ENCODE measurements at regions not wholly inside any gene's neighbourhood (a gene's known extent, or its start where the extent isn't known, plus 50 kb on each side); places are given as distances from the start of the nearest gene placed in this dataset.

DNA sequence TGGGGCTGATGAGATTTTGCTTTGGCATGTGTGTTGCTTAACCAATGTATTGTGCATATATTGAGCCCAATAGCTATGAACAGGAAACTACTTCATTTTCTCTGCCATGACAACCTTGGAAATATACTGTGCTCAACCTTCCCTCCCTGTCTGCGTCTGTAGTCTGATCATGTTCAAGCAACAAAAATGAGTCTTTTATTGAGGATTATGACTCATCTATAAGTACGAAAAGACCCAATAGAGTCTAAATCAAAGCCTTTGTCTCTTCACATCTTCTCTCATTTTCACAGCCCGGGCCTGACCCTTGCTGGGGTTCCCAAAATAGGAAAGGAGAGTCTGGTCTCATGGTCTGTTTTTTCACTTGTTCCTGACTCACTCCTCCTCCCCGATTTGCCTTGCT is 158.2 kb downstream of the CAND1 start:
- DNase-seq (ENCODE audit: low read depth), result no peak

DNA sequence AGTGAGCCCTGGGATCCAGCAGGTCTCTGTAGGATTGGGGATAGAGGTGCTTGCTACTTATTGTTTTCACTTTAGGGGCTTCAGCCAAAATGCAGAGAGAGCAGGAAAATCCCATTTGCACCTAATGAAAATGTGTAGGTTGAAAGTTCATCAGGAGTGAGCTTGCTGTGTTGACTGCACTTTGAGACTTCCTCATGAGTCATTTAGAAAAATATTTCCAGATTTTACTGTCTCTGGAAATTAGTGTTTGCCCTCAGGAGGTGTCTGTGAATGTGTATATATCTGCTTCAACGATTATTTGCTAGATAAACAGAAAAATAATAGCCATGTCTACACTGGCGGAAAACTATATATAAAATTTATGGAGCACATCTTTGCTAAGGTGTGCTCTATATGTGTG is 159.3 kb downstream of the CAND1 start:
- DNase-seq (ENCODE audit: low read depth), result no peak

DNA sequence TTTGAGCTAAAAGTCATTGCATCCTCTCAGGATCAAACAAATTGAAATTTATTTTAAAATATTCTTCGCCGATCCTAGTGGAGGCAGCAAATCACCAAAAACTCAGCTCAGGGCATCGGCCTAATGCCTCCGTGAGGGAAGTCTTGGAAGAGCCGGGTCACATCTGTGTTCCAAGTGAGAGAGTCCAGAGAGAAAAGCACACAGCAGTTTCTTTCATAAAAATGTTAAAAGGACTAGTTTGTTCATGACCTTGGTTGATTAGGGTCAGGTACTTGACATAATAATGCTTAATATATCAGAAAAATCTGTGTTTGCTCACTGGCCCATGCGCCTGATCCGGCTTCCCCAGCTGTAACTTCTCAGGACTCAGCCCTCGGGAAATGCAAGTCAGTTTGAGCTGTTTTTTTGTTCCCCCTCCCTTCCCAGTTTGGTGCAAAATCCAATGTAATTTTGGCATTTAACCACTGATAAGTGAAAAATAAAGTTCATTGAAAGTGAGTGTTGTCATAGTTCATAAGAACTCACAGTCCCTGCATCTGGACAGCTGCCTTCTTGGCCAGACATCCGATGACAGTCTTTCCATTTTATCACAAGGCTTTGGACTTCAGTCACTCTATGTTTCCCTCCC is 161.7 kb downstream of the CAND1 start:
- peak; percentile 40 for DNase-seq (ENCODE audit: low read depth)

DNA sequence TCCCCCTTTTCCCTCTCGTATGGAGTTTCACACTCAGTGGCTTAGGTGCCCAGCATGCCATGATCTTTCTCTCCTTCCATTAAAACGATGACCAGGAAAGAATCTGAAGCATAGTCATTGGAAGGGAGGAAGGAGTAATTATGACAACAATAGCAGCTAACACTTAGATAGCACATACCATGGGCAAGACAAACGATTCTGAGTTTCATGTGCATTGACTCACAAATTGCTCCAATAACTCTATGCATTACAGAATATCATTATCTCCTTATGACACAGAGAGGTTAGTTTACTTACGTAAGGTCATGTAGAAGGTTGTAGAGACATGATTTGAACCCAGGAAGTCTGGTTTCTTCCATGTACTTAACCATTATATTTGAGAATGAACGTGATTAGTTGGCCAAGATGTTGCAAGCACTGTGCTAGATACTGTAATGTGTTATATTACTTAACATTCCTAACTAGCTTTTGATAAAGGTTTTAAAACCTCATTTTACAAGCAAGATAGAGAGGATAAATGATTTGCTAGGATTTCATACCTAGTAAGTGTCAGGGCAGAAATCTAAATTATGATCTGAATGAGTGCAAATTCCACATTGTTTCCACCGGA is 162.4 kb downstream of the CAND1 start:
- DNase-seq (ENCODE audit: low read depth), result no peak

DNA sequence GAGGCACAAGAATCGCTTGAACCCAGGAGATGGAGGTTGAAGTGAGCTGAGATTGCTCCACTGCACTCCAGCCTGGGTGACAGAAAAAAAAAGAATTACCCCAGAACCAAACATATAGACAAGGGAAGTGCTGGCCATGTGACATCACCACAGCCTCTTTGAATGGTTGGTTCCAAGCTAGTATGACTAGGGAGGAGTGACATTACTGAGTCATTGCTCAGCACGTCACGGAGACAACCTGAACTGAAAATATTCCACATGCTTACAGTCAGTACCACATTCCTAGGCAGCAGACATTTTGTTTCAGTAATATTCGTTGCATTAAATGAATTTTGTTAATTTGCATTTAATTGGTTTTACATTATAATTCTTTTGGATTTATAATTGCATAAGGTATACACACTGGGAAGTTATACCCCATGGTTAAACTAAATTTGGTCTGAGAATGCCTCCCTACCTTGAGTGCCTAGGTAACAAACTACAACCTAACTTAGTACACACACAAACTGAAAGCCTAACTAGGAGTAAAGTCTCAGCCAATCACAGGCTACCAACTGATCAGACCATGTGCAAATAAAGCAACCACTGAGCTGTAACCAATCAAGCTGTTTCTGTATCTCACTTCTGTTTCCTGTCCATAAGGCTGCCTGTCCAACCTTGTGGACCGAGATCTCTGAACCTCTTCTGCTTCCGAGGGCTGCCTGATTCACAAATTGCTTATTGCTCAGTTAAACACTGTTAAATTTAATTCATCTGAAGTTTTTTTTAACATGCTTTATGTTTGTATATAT is 164.4 kb downstream of the CAND1 start:
- DNase-seq (ENCODE audit: low read depth), result no peak

DNA sequence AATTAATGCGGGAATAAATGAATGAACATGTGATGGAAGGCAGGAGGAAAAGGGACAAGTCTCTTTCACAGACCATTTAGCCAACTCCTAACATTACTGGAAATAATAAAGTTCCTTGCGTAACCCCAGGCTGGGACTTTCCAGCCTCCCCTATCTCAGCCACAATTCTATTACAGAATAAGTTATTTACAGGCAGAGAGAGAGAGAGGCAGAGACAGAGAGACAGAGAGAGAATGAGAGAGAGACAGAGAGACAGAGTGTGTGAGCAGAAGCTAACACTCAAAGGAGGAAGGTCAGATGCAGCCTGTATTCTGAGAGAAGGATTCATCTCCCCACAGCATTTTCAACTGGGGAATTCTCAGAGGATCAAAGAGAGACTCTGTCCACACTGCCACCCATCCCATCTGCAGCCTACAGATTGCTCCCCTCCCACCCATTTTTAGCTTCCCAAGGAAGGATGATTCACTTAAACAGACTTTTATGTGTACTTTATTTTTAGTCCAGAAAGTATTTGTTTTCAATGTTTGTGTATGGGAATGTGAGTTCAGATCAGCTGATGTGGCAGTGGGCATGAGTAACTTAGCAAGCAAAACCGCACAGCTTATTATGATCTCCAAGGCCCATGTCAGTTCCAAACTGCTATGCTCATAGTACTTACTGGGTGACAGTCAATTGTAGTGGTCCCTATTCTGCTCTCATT is 165.7 kb downstream of the CAND1 start:
- DNase-seq (ENCODE audit: low read depth), result peak; percentile 95

DNA sequence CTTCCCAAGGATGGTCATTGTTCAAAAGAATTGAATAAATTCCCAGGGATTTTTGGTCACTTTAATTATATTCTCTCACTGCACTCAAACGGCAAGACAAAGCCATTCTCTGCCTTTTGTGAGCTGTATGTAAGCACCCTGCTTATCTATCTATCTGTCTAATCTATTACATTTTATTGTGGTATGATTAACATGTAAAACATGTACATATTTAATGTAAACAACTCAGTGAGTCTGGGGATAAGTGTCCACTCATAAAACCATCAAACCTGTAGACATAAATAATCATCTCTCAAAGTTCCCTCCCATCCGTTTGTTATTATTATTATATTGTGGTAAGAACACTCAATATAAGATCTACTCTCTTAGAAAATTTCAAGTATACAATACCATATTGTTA is 167.1 kb downstream of the CAND1 start:
- DNase-seq (ENCODE audit: low read depth), result no peak

DNA sequence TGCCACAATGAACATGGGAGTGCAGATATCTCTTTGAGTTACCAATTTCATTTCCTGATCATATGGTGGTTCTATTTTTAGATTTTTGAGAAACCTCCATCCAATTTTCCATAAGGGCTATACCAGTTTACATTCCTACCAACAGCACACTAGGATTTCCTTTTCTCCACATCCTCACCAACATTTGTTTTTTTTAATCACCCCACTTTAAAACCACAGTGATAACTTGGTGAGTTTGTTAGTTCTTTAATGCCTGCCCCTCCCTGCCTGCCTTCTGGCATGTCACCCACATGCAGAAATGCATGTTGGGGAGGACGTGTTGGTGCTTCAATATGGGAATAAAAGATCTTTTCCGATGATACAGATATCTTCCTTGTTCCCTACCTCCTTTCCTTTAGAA is 167.9 kb downstream of the CAND1 start:
- DNase-seq (ENCODE audit: low read depth), result no peak

DNA sequence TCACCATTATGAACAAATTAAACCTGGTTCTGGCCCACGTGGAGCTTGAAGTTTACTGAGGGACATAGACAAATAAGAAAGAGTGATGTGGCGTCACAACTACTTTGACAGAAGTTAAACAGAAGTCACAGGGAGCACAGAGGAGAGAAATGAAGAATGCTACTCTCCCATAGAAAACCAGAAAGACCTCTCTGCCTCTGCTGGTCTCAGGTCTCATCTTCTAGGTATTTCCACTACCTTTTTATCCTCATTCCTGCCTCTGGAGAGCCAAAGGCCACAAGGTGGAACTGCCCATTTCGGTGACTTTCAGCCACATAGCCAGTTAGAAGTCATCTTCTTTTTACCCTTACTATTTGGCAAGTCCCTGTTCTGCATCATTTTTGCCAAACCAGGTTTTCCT is 170.5 kb downstream of the CAND1 start:
- DNase-seq (ENCODE audit: low read depth), result no peak

DNA sequence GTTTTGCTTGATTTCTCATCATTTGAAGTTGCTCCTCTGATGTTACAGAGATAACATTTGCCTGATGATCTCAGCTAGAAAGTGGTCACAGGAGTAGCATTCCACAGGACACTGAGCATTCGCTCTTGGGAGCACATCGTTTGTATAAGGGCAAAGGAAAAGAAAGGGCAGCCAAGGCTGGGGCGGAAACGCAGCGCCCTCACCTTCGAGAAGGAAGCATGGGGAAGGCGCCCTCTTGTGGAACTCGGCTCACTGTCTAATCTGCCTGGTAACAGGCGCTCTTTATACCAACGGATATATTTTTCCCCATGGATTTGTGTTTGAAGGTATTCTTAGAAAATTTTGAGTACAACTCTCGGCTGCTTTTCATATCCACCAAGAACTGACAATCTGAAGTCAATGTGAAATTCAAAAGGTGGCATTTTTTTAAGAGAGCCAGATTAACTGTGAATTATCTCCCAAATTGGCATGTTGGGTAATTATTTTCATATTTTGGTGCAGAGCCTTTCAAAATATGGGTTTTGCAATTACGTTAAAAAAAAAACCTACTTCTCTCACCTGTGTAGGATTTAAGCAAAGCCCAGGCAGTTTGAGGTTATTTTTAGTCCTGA is 172.7 kb downstream of the CAND1 start:
- DNase-seq (ENCODE audit: low read depth), result peak; percentile 75

DNA sequence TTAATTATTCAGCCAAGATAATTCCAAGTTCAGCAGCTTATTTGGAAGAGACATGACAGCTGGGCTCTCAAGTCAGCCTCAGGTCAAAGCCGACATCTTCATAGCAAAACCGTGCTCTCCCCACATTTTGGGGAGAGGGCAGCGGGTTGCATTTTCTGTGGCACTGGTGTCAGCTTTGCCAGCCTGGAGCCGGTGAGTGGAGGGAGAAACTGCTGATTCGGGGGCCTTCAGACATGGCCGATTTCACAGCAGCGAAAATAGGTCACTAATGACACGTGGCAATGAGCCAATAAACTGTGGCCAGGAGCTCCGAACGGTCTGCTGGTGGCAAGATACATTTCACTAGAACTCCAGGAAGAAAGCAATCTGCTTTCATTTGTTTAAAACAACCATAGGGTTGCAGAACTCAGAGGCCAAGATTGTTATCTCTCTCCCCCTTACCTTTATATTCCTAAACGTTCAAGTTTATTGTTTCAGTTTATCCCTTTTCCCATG is 173.2 kb downstream of the CAND1 start:
- DNase-seq (ENCODE audit: low read depth), result no peak

DNA sequence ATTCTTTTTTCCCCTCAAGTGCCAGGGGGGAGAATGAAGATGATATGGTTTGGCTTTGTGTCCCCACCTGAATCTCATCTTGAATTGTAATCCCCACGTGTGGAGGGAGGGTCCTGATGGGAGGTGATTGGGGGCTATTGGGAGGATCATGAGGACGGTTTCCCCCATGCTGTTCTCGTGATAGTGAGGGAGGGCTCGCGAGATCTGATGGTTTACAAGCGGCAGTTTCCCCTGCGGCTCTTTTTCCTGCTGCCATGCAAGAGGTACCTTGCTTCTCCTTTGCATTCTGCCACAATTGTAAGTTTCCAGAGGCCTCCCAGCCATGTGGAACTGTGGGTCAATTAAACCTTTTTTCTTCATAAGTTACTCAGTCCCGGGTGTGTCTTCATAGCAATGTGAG is 173.7 kb downstream of the CAND1 start:
- no peak for DNase-seq (ENCODE audit: low read depth)

DNA sequence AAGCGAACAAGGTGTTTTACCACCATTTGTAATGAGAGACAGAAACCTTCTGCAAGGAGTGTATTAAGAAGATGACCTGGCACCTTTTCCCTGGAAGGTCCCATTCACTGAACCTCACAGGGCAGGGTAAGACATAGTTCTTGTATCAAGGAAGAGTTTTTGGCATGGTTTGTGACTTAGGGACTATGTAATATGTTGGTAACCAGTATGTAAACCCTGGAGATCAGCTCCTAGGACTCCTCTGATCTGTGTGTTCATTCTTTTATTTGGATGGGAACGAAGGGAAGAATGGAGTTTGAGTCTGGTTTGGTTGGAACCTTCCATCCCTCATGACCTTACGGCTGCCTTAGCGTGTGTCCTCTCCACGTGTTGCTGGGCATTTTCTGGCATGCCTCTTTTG is 175.4 kb downstream of the CAND1 start:
- no peak for DNase-seq (ENCODE audit: low read depth)

DNA sequence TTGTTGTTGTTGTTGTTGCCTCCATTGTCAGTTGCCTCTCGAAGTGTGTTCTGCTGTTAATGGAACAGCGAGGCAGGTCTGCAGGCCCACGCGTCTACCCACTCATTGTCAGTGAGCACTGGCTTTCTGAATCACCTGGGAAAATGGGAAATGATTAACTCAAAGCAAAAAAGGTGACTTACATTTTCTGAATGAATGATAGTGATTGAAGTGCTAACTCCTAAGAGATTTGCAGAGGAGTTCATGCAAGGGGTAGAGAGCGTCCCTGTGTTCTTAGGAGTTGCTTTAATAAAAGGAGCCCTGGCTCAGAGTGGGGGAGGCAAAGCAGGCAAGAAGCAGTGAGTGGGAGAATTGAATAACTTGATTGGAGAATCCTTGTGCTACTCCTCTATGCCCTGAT is 177.6 kb downstream of the CAND1 start:
- DNase-seq (ENCODE audit: low read depth), result no peak

DNA sequence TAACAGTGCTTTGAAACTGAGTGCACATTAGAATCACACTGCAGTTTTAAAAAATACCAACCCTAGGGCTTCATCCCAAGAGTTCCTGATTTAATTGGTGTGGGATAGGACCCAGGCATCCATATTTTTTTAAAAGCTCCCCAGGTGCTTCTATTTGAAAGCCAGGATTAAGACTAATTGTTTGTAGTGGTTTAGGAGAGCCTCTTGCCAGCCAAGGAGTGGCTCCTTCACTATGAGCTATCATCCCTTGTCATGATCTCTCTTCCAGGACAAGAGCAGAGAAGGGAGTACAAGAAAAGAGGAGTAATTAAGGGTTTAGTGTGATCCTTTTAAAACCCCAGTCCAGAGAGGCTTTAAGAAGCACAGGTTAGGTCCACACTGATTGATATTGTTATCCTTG is 178.0 kb downstream of the CAND1 start:
- DNase-seq (ENCODE audit: low read depth), result no peak

DNA sequence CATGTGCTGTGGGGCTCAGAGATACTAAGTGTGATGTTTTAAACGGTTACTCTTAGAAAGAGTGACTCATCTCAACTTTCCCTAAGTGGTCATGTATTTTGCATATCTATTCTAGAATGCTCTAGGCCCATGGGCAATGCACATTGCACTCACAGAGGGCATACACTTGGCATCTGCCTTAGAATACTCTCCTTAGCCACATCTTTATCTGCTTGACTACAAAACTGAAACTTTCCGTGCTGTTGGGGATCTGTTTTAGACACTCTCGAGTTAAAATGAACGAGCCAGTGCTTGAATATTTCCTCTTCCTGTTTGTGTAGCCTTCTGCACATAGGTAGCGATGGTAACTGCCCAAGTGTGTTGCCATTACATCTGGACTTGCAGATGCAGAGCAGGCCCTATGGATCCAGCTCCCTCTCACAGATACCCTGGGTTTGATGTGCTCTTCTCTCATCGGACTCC is 180.5 kb downstream of the CAND1 start:
- no peak for DNase-seq (ENCODE audit: low read depth)

DNA sequence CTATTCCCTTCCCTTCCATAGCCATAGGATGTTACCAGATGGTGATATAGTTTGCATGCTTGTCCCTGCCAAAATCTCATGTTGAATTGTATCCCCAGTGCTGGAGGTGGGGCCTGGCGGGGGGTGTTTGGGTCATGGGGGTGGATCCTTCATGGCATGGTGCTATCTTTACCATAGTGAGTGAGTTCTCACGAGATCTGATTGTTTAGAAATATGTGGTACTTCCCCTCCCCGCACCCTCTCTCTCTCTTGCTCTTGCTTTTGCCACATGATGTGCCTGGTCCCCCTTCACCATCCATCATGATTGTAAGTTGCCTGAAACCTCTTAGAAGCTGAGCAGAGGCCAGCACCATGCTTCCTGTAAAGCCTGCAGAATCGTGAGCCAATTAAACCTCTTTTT is 181.3 kb downstream of the CAND1 start:
- no peak for DNase-seq (ENCODE audit: low read depth)

DNA sequence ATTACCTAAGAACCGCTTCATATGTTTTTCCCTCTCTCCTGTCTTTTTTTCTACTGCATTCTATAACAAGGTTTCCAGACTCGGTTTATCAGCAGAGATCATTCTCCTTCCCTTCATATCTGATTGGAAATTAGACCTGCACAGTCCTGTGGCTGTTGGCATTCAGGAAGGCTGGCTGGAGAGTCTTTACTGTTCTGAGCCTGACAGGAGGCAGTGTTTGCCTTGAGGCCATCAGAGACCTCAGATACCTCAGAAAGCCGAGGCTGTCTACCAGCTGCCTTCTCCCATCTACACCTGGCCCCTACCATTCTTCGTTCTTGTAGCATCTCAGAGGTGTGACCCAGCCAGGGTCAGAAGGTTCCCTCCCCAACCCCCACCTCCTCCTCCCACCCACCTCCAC is 182.0 kb downstream of the CAND1 start:
- no peak for DNase-seq (ENCODE audit: low read depth)

DNA sequence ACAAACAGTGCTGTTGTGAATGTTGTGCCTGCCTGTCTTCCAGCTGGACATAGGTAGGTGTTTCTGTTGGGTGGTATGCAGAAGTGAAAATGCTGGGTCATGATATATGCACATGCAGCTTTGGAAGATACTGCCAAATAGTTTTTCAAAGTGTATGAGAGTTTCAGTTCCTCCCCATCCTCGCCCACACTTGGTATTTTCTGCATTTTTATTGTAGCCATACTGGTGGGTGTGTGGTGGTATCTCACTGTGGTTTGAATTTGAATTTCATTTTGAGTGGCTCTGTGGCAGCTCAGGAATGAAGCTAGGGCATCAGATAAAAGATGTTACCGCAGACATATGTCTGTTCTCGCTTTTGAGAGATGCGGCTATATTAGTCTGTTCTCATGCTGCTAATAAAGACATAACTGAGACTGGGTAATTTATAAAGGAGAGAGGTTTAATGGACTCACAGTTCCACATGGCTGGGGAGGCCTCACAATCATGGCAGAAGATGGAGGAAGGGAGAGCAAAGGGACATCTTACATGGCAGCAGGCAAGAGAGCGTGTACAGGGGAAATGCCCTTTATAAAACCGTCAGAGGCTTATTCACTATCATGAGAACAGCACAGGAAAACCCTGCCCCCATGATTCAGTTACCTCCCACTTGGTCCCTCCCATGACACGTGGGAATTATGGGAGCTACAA is 183.1 kb downstream of the CAND1 start:
- no peak for DNase-seq (ENCODE audit: low read depth)

DNA sequence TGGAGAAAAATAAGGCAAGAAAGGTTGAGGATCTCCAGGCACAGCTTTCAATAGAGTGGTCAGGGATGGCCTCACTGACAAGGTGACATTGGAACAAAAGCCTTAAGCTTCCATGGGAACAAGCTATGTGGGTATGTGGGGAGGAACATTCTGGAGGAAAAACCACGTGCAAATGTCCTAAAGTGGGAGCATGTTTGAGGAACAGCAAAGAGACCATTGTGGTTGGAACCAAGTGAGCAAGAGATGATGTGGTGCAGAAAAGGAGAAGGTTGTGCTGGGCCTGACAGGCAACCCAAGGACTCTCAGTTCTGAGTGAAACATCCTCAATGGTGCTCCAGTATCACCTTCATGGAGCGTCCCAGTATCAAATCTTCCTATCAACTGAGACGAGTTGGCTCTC is 184.0 kb downstream of the CAND1 start:
- no peak for DNase-seq (ENCODE audit: low read depth)

DNA sequence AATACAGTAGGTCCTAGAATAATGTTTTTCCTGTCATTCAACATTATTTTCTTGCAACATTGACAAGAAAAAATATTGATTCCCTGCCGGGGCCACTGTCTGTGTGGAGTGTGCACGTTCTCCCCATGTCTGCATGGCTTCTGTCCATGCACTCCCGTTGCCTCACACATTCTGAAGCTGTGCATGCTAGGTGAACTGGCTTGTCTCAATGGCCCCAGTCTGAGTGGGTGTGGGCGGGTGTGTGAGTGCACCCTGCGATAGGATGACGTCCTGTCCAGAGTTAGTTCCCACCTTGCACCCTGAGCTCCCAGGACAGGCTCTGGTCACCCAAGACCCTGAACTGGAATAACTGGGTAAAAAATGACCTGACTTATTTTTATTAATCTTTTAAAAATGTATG is 186.1 kb downstream of the CAND1 start:
- DNase-seq (ENCODE audit: low read depth), result no peak
